ENCODE measurements at regions not wholly inside any gene's neighbourhood (a gene's known extent, or its start where the extent isn't known, plus 50 kb on each side); places are given as distances from the start of the nearest gene placed in this dataset.

DNA sequence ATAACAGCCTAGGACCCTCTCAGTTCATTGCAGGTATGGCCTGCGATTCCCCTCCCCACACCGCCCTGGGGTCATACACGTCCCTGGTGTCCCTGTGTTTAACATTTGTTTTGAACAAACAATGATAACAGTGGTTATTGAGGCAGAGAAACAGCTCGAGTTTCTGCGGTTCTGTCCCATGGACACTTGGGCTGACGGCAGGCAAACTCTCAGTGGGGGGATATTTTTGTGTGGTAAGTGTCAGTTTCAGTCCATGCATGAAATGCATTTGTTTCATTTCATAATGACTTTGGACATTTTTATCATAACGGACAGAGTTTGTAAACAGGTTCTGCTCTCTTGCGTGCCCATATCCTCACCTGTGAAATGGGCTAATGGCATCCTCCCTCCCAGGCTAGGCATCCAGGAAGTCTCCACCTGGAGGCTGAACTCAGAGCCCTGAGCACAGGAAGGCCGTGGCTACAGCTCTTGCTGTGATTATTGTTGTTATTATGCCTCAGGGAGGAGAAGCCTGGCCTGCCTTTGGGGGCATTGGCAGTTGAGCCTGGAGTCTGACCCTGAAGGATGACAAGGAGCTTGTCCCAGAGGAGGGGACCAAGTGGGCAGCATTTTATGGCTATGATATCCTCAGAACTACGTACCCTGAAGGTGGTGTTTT is 190.9 kb downstream of the GADD45G start:
- no peak for ATAC-seq
- intact Hi-C loops (cut with DNase I), result no loop called here
- no peak for DNase-seq (ENCODE audit: low spot score)

DNA sequence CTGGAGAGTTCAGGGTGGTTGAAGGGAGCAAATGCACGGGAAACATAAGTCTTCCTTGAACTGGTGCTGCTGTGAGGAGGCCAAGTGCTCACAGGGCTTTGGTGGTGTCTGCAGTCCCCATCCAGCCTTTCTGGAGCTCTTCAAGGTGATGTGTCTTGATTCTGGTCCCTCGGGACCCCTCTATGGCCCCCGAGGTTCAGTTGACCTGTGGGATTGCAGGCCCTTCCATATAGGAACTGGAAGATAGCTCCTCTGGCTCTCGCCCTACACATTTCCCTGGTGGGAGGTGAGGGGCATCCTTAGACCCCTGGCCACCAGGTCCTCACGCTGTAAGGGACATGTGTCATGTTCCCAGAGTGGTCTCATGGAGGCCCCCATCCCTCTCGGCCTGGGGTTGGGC is 191.8 kb downstream of the GADD45G start:
- ATAC-seq, result no peak
- intact Hi-C loops (cut with DNase I), result no loop called here
- DNase-seq (ENCODE audit: low spot score), result peak; percentile 32

DNA sequence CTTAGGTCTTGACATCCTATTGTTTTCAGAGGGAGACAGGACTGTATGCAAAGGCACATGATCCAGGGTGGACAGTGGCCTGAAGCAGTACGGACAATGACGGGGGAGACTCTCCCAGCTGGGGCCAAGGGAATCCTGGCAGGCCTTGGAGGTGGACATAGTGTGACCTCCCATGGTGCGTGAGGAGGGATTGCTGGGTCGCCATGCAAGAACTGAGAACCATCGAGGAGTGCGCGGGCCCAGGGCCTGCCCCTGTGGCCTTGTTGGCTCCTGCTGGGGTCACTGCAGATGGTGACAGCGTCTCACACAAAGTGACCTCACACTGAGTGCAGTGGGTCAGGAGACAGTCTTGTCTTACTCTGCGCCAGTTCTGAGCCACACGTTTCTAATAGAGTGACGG is 192.4 kb downstream of the GADD45G start:
- ATAC-seq, result no peak
- peak; percentile 36 for DNase-seq (ENCODE audit: low spot score)
- intact Hi-C loops (cut with DNase I), result no loop called here

DNA sequence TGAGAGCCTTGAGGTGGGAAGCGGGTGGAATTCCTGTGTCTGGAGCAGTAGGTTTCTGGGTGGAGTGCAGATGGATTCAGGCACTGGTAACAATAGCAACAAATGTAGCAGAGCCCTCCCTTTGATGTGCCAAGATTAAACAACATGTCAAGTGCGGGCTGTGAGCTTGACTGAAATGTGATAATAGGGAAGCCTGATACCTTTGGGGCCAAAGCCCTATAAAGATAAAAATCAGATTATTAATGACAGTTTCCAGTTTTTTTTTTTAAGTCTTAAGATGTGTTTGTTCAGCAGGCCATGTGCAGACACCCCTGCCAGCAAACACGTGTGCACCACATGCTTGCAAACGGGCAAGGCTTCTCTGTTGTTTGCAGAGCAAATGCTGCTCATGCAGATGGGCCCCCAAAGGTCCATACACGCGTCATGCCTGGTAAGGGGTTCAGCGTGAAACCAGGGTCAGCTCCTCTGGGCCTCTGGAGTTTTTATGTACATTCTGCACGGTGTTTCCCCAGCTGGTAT is 193.2 kb downstream of the GADD45G start:
- no peak for DNase-seq (ENCODE audit: low spot score)
- no peak for ATAC-seq
- intact Hi-C loops (cut with DNase I), result no loop called here

DNA sequence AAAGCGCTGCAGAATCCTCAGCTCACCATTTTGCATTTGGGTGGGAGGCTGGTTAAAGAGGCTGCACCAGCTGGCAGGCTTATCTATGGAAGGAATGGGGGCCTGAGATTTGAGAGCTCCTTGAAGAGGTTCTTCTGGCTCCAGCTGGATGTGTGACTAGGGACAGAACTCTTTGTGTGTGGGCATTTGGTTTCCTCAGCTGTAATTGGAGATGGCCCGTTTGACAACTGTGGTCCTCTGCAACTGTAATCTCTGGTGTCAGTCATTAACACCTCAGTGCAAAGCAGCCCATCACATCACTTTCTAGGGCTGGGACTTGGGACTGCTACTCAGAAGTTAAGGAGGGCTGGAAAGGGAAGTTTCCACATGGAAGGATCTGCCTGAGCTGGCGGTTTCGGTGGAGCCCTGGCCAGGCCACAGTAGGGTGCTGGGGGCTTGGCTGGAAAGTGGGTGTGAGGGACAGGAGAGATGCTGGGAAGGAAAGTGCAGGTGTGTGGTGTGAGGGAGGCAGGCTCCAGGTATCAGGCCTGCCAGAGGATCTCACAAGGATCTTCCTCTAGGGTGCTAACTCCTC is 193.8 kb downstream of the GADD45G start:
- ATAC-seq, result no peak
- no peak for DNase-seq (ENCODE audit: low spot score)
- intact Hi-C loops (cut with DNase I), result no loop called here

DNA sequence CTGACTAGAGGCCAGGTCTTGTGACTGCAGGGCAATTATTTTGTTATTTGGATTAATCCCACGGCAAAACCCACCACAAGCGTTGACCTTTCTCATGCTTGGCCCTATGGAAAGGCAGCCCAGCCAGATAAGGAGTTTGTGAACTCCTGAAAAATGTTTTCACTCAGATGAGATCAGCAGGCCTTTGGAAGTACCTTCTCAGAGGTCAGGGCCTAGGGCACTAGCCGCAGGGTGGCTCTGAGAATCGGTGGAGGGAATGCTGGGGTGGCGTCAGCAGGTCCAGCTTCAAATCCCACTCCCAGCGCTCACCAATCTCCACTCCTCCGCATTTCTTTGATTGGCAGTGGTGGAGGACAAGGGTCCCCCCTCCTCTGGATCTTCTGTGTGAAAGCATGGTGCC is 194.4 kb downstream of the GADD45G start:
- peak; percentile 40 for DNase-seq (ENCODE audit: low spot score)
- intact Hi-C loops (cut with DNase I), result no loop called here
- ATAC-seq, result no peak

DNA sequence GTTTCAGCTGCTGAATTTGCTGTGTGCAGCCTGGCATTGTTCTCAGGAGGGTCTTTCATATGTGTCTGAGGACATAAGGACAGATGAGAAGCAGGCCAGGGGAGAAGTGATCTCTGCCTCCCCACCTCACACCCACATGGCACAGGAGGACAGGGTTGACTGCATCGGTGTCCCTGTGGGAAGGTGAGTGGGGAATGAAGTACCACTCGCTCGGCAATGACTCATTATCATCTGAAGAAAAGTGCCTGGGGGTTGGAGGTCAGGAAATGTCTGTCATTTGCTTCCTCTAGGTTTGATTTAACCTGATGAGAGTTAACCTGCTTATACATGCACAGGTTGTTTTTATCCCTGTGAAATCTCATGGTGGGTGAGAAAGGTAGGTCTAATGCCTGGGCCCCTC is 195.0 kb downstream of the GADD45G start:
- intact Hi-C loops (cut with DNase I), result no loop called here
- DNase-seq (ENCODE audit: low spot score) (peak; percentile 18), ATAC-seq (no peak)

DNA sequence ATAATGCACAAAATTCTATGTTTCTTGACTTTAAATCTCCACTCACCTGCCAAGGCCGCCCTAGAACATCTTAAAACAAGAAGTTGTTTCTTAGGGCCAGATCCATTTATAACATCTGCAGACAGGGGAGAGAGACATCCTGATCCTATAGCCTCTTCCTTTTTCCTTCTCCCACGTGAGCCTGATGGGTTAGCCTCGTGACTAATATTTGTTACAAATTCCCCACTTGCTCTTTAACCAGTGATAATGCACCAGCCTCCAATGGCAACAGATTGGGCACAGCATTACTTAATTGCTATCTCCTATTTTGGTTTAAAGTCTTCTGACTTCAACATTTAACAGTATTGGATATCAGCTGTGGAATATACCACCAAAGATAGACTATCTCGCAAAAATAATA is 196.5 kb downstream of the GADD45G start:
- intact Hi-C loops (cut with DNase I), result no loop called here
- DNase-seq (ENCODE audit: low spot score) (no peak), ATAC-seq (no peak)

DNA sequence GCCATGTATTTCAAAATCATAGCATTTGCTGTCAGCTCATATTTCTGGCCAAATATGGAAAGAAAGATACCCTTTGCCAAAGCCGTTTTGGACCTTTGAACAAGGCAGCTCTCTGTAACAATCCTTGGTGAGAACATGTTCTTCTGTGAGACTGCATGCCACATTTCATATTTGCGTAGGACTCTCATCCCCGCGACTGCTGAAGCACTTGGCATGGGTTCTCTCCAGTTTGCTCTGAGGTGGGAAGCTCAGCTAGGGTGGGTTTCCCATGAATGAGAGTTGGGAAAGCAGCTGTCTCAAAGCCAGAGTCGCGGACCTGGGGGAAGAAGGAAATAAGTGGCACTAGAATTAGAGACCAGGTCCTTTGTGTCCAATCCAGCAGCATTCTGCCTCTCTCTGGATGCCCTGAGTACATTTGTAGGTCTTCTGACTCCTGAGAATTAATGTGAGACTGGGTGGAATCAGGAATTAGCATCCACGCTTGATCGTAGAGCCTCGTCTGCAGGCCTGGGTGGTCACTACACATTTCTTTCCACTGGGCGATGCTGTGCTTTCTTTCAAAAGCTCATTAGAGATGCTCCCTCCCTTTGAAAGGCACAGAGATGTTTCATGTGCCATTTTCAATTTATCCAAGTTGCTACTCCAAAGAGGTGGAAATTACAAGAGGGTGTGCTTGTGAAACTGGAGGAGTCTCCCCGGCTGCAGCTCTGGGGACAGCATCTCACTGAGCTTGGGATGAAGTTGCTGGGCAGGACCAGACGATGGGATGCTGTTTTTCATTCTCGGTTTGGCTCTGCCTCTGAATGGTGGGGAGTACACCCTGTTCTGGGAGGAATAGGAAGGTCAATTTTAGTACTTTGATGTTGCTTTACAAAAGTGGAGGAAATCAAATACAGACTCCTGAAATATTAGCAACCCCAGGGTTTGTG is 197.2 kb downstream of the GADD45G start:
- ATAC-seq, result peak; percentile 70
- no peak for DNase-seq (ENCODE audit: low spot score)
- intact Hi-C loops (cut with DNase I), result no loop called here

DNA sequence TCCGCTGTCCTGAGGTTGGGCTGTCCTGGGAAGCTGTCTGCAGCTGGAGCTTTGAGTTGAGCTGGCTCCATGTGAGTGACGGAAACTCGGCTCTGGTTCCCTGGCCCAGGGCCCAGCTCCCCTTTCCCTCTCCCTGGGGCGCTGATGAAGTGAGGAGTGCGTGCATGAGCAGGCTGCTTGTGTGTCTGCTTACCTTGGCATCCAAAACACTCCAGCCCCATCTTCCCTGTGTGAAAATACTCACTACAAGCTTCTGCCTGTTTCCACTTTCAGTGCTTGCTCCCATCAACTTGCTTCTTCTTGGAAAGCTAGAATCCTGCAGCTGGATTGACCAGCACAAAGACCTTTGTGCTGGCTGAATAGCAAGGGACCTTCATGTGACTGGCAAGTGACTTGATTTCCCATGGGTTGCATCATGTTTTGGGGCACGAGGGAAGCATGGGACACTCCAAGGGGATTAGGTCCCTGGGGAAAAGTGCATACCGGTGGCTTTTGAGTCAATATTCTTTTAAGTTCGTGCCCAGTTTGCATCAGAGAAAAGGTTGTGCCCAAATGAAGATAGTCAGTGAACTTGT is 198.1 kb downstream of the GADD45G start:
- intact Hi-C loops (cut with DNase I), result no loop called here
- DNase-seq (ENCODE audit: low spot score) (peak; percentile 85), ATAC-seq (peak; percentile 95)

DNA sequence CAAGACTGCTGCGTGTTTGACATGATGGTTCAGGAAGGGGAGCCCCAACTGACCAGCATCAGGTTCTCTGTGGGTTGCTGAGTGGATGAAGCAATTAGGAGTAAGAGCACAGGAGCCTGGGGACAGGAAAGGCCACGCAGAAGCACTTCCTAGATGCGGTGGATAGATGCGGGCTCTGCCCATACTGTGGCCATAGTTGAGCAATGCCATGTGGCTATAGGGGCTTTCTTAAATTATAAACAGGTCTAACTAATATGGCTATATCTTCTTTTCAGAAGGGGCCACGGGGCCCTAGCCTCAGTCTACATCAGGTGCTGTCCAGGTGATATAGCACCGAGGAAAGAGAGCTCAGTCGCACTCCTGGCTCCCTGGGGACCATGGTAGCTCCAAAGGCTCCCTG is 198.6 kb downstream of the GADD45G start:
- intact Hi-C loops (cut with DNase I), result no loop called here
- DNase-seq (ENCODE audit: low spot score) (no peak), ATAC-seq (no peak)

DNA sequence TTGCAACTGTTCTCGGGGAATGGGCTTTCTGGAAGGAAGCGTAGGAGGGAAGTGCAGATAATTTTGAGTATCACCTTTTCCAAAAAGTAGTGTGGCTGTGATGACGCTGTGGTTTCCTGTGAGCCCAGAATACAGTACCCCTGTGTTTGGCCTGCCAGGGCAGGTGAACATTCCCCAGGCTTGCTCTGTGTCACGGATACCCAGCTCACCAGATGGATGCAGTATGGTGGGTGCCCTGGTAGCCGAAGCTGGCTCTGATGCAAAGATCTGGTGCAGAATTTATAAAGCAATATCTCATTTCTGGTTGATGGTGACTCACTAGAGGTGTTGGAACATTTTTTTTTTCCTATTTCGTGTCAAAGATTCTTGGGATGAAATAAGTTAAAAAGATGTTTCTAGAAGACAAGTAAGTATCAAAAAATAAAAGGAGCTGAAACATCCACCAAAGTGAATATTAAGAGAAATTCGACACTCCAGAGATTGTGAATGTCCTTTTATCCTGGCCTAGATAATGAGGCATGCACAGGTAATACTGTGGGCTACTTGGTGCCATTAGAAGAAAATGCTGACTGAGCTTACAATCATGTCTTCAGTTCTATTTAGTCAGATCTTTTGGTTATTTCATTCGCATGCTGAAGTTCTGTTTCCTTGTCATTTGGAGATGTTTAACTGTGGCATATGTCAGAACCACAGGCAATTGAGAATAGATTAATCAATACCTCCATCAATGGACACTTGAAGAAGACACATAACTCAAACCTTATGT is 200.1 kb downstream of the GADD45G start:
- intact Hi-C loops (cut with DNase I), result no loop called here

DNA sequence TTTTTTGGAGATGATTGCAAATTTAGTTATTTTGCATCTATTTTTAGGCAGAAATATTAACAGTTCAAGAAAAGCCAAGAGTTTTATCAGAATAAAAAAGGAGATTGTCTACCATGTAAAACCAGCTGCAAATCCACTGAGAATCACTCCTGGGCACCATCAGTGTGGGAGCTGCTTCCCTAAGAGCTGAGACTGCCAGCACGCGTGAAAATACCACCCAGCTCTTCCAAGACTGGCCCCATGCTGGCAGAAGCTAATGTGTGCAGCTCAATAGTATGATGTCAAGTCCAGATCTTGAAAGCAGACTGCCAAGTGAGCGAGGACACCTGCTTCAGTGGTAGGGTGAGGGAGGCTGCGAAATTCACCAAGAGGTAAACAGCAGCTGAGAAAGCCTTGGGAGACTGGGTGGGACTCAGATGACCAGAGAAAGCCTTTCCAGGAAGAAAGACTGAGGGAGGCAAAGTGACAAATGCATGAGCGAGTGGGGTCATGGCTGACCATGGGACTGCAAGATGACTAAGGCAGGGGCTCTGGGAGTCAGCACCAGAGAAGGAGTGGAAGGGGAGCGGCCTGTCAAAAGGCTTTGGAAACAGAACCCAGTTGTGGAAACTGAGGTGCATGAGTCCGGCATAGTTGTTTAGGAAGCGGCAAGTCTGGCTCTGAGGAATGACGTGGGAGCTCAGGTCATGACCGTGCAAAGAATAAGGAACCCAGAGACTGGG is 200.9 kb downstream of the GADD45G start:
- ATAC-seq (no peak), DNase-seq (ENCODE audit: low spot score) (no peak)
- intact Hi-C loops (cut with DNase I), result no loop called here

More for the DNA sequence above, 200.1 kb downstream of the GADD45G start:
- DNase-seq (ENCODE audit: low spot score) (no peak), ATAC-seq (no peak)

DNA sequence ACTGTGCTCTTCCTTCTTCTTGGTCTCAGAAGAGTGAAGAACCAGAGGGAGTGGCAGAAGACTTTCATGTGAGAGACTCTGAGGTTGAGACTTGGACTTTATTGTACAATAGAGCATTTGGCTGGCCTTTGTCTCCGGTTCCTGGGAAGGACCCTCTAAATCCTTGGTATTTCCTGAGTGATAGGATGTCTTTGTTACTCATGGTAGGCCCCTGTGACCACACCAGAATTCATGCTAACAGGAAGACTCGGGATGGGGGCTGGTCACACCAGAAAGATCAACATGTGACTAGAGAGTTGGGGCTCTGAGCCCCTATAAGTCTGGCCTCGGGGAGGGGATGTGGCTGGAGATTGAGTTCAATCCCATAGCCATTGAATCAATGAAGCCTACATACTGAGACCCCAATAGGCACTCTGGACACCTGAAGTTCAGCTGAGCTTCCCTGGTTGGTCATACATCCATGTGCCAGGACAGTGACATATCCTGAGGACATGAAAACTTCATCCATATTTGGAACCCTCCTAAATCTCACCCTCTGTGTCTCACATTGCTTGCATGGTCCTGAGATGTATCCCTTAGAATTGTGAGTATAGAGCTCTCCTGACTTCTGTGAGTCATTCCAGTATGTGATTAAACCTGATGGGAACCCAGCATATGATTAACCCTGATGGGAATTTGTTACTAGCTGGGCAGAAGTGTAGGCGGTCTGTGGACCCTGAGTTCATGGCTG is 201.7 kb downstream of the GADD45G start:
- intact Hi-C loops (cut with DNase I), result no loop called here
- DNase-seq (ENCODE audit: low spot score) (no peak), ATAC-seq (no peak)

DNA sequence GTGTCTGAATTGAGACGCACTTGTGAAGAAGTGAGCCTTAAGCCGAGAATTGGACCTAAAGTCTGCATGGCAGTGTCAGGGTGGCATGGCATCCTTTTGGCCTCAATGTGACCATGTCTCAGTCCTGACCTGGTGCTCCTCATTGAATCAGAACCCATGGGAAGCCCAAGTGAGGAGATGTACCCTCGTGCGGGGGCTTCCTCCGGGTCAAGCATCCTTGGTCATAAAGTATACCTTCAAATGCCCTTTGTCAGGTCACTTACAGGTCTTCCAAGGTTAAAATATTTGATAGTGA is 202.2 kb downstream of the GADD45G start:
- no peak for DNase-seq (ENCODE audit: low spot score)
- no peak for ATAC-seq
- intact Hi-C loops (cut with DNase I), result no loop called here

DNA sequence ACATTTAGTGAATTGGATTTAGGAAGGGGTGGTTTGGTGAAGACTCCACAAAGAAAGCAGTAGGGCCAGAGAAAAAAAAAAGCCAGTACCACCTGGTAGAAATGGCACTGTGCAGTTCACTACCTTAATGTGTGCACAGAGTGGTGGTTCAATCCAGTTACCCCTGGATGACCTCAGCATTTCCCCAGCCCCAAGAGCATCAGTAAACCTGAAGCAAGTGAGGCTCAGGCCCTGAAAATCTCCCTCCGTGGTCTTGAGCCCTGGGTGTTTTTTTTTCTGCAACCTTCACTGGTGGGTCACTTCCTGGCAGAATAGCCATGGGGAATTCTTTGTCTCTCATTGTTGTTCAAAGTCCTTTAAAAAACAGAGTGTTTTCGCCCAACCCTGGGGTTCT is 202.9 kb downstream of the GADD45G start:
- ATAC-seq (no peak), DNase-seq (ENCODE audit: low spot score) (no peak)
- intact Hi-C loops (cut with DNase I), result no loop called here

DNA sequence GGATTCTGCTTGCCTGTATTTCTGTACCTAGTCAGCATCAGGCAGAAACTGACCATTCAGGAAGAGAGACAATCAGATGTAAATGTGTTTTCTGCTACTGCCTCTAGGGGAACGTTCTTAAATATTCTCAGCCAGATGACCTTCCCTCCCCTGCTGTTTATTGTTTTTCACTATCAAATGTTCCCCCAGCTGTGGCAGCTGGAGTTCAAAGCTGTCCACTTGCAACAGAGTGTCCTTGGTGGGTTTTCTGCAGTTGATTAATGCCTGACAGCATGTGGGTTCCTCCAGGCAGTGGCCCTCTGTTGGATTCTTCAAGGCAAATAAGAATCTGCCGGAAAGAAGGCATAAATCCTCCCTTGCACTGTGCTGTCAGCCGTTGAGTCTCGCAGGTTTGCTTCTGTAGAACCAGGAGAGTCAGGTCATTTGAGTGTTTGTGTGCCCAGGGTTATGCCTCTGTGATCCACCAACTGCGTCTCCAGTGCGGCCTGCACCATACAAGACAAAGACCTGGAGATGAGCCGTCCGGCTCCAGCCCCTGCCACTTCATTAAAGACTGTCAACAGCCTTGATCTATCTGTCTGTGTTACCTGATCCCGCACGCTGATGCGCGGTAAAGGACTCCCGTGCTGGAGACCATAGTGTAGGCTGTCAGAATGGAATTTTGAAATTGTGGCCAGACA is 203.4 kb downstream of the GADD45G start:
- intact Hi-C loops (cut with DNase I), result no loop called here
- no peak for DNase-seq (ENCODE audit: low spot score)
- ATAC-seq, result no peak
